SK-N-DZ (cell line): ENCODE measurements at regions not wholly inside any gene's neighbourhood (a gene's known extent, or its start where the extent isn't known, plus 50 kb on each side); places are given as distances from the start of the nearest gene placed in this dataset.

Source experiments
- DNase-seq: peaks from one replicate; pipeline ENCODE4 v3.0.0-alpha.2; 2015; ENCODE audit warnings: low spot score

- no peak for DNase-seq
These were observed 234.7 kb upstream of the PLSCR5 start for GRCh38 chr3:146839727-146840375.

- no peak for DNase-seq
These were observed 233.1 kb upstream of the PLSCR5 start for GRCh38 chr3:146838221-146838620.

DNA sequence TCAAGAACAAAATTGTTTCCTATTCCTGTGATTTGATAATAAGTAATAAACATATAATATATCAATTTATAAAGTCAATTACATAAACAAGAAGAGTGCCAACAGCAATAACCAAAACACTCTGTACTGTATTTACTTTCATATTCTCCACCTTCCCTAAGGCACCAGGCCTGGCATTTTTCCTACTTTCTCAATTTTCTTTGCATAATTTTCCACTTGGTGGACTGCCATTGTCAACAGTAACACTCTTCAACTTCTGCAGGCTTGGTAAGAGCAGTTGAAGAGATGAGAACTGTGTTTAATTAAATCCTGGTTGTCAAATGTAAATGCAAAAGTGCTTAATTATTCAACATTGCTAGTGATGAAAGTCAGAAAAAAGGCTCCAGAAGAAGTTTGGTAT, 229.8 kb upstream of the PLSCR5 start:
- no peak for DNase-seq

DNA sequence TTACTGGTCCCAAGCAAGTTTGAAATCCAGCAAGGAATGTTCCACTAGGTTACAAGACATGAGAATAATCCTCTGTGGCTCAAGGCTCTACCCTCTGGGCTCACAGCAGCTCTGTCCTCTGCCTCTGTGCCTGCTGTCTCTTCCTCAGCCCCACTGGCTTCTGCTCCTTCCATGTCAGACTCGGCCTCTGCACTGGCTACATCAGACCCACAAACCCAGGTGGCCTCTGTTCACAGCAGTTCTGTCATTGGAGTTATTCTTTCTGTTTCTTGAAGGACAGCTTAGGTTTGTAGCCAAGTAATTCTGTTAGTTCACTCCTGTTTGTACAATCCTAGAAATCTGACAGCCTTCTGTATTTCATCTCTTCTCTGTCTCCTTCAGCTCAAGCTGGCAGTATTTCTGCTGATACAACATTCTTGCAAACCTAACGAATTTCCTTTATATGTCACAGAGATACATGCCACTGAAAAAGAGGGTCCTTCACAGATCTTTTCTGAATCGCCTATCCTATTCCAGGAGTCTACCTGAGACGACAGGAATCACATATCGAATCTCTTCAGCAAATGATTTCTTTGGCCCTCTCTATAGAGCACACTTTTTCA, 227.8 kb upstream of the PLSCR5 start:
- no peak for DNase-seq

DNA sequence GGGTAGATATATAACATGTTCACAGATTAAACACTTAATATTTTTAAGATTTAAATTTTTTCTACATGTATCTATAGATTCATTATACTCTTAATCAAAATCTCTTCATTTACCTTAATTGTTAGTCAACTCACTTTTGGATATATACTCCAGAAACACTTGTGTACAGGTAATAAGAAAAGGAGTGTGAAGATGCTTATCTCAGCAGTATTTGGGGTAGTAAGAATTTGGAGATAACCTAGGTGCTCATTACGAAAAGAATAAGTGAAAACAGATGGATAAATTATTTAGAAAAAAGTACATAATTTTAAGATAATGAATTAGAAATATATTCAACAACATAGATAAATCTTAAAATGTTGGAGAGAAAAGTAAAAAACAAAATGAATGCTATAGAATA, 226.5 kb upstream of the PLSCR5 start:
- no peak for DNase-seq

- no peak for DNase-seq
These were observed 225.1 kb upstream of the PLSCR5 start for GRCh38 chr3:146830231-146830630.

- DNase-seq, result no peak
These were observed 222.7 kb upstream of the PLSCR5 start for GRCh38 chr3:146827836-146828235.

DNA sequence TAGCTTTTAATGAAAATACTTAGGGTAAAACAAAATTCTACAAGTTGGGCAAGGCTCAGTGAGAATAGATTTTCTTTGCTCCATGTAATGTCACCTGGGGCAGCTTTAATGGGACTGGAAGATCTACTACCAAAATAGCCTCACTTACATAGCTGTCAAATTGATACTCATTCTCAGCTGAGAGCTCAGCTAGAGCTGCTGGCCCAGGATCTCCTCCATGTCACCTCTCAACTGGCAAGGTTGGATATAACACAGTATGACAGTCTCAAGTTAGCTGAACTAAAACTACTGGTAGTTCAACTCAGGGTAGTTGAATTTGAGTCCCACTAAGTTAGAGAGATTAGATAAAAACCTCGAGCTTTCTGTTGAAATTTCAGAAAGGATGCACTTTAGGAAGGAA, 218.5 kb upstream of the PLSCR5 start:
- no peak for DNase-seq

- DNase-seq, result no peak
These were observed 213.7 kb upstream of the PLSCR5 start for GRCh38 chr3:146818866-146819265.

- no peak for DNase-seq
These were observed 213.2 kb upstream of the PLSCR5 start for GRCh38 chr3:146818301-146818700.

GRCh38 chr3:146817704-146818103, 212.6 kb upstream of the PLSCR5 start:
- no peak for DNase-seq

- no peak for DNase-seq
These were observed 209.6 kb upstream of the PLSCR5 start for GRCh38 chr3:146814601-146815315.

DNA sequence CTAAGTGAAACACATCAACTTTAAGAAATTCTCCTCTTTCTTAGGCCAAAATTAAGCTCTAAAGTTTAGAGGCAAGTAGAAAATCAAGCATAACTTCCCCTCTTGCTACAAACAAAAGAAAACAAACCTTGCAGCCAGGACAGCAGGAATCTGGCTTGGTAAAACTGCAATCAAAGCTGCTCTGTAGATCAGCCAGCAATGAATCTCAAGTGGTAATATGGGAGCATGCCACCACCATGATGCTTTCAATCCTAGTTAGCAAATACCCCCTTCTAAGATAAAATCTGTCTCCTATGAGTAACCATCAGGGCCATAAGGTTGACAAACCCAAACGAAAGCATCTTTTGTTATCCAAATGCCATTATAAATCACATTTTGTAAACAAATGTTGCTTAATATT, 208.3 kb upstream of the PLSCR5 start:
- DNase-seq, result no peak

DNA sequence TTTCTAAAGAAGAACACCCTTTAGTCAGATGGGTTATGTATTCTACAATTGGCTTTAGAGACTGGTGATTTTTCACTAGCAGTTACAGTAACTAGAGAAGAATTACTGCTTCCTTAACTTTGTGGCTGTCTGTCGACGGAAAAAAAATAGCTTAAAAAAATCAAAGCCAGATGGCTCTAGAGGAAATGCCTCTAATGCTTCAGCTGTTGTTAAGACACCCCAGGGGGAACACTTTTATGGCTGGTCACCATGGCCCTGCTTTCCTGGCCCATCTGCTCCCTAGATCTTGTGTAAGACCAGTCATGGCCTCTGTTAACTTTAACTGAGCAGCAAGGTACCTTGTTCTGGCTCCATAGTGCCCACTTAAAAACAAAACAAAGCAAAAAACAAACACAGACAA, 198.6 kb upstream of the PLSCR5 start:
- no peak for DNase-seq

GRCh38 chr3:146801492-146801891, 196.3 kb upstream of the PLSCR5 start:
- DNase-seq, result peak; percentile 48

DNA sequence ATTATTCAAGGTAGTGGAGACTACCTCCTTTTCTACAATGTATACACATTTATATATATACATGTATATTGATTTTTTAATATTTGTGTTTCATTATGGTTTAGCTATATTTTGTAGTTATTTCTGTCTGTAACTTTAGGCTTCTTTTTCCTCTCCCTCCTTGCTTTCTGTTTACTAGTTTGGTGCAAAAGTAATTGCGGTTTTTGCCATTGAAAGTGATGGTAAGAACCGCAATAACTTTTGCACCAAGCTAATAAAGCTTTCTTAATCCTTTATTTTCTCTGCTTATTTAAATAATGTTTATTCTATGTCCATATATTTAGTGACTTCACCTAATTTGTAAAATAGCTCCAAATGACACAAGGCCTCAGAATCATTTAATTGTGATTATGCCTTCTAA, 195.3 kb upstream of the PLSCR5 start:
- DNase-seq, result no peak

GRCh38 chr3:146796078-146796477, 190.9 kb upstream of the PLSCR5 start:
- no peak for DNase-seq

GRCh38 chr3:146783446-146783845, 178.3 kb upstream of the PLSCR5 start:
- DNase-seq, result no peak

DNA sequence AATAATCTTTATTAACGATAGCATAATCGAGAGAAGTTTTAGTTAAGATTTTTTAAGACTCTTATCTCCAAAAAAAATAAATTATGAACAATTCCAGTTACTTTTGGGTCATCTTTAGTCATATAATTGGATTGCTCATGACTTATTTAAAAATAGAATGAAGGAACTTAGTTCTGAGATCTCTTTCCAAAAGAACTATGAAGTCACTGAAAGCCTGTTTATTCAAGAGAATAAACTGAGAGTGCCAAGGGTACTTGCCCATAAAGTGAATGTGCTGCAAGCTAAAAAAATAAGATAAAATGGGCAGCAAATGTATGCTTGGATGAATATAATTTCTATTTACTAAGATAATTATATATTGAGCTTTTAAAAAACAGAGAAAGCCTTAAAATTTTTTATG, 176.5 kb upstream of the PLSCR5 start:
- no peak for DNase-seq

DNA sequence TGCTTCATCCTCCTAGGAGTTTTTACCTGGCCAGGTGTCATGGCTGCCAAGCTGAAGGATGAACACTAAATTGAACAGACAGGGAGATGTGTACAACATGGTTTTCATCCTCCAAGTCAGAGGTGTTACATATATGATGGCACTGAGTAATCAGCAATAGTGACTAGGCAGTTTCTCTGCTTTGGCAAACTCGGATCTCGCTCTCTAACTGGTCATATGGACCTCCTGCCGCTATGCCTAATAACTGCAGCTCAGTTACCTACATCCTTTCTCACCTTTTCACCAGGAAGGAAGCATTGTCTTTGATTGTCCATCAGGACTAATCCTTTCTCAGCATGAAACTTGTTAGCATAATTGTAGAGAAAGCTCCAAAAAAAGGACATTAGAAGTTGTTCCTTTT, 175.9 kb upstream of the PLSCR5 start:
- DNase-seq, result no peak

- no peak for DNase-seq
These were observed 175.1 kb upstream of the PLSCR5 start for GRCh38 chr3:146780251-146780650.

DNA sequence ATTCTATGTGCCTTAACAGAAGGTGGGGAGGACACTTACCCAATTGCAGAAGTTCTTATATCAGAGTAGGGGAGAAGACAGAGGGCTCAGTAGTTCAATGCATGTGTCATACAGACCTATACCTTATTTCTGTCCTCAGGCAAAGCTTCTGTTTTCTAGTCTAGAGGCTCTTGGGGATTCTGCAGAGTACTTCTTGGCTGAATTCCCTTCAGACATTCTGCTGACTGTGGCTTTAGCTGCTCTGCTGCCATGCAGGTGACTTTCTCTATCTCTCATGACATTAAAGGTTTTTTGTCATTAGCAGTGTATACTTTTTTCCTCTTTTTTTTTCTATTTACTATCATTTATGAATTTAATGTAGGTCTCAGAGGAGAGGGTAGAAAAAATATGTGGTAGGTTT, 172.8 kb upstream of the PLSCR5 start:
- DNase-seq, result no peak

- DNase-seq, result no peak
These were observed 167.1 kb upstream of the PLSCR5 start for GRCh38 chr3:146772211-146772743.
